Brain microvascular endothelial cell (primary cell): ENCODE measurements at regions not wholly inside any gene's neighbourhood (a gene's known extent, or its start where the extent isn't known, plus 50 kb on each side); places are given as distances from the start of the nearest gene placed in this dataset.

ENCODE experiments used
- DNase-seq: peaks from one replicate; pipeline ENCODE4 v3.0.0-alpha.2; 2020
- H3K27ac ChIP-seq: fragments of 250-450 bp; sonication (Bioruptor Pico); 2 replicates; pipeline ENCODE4 v1.5.1; 2020; ENCODE audit warnings: mild to moderate bottlenecking, moderate library complexity
- H3K27me3 ChIP-seq: fragments of 250-450 bp; sonication (Bioruptor Pico); replicated peaks from 2 replicates; pipeline ENCODE4 v1.5.1; 2020; ENCODE audit warnings: mild to moderate bottlenecking
- H3K36me3 ChIP-seq: fragments of 250-450 bp; sonication (Bioruptor Pico); replicated peaks from 2 replicates; pipeline ENCODE4 v1.5.1; 2020; ENCODE audit warnings: mild to moderate bottlenecking
- H3K4me3 ChIP-seq: 2 replicates; pipeline ENCODE4 v1.5.1; 2011; ENCODE audit warnings: low read depth, mild to moderate bottlenecking, control low read depth, low read length, moderate library complexity
- in situ Hi-C: cut with HindIII; loops from 2 replicates; pipeline ENCODE4 v1.10.0; 2017; ENCODE audit warnings: low sequenced_read_pairs, low pct_ligation_motif_present
- TF ChIP-seq, protein P1 (sequence below): IDR thresholded peaks from 2 replicates; pipeline ENCODE4 v1.5.1; 2011; ENCODE audit warnings: low read depth, mild to moderate bottlenecking, moderate library complexity, low read length, control low read depth, inconsistent platforms; ENCODE audit errors: missing control alignments

- TF ChIP-seq, protein P1, sequence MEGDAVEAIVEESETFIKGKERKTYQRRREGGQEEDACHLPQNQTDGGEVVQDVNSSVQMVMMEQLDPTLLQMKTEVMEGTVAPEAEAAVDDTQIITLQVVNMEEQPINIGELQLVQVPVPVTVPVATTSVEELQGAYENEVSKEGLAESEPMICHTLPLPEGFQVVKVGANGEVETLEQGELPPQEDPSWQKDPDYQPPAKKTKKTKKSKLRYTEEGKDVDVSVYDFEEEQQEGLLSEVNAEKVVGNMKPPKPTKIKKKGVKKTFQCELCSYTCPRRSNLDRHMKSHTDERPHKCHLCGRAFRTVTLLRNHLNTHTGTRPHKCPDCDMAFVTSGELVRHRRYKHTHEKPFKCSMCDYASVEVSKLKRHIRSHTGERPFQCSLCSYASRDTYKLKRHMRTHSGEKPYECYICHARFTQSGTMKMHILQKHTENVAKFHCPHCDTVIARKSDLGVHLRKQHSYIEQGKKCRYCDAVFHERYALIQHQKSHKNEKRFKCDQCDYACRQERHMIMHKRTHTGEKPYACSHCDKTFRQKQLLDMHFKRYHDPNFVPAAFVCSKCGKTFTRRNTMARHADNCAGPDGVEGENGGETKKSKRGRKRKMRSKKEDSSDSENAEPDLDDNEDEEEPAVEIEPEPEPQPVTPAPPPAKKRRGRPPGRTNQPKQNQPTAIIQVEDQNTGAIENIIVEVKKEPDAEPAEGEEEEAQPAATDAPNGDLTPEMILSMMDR: no peak
- Histone ChIP-seq H3K36me3 (no peaks in the 10 kb centered on the region), H3K27ac (no peak overlapping the region), H3K4me3 (no peak overlapping the region), H3K27me3 (no peaks in the 10 kb centered on the region)
- DNase-seq: no peak
- in situ Hi-C loops: no loop called here
Observed at GRCh38 chr18:29873211-29873610, 1169.3 kb downstream of the DSC3 start.

DNA sequence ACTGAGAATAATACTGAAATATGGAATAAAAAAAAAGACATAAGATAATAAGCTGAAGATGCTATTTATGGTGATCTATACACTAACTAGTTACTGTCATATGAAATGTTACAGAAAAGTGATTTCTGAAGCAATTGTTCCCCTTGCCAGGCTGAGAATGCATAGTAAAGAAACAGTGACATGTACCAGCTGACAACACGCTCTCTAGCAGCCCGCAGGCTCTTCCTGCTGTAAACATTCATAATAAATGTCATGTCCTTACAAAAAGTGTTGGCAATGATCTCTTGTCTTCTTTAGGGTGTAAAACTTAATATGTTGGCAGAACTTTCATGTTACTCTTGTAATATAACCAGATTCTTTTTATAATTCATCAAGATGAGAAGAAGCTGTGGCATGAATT is 1171.3 kb downstream of the DSC3 start:
- Histone ChIP-seq H3K27ac (no peak overlapping the region), H3K27me3 (no peaks in the 10 kb centered on the region), H3K36me3 (no peaks in the 10 kb centered on the region), H3K4me3 (no peak overlapping the region)
- no peak for DNase-seq
- TF ChIP-seq, protein P1: no peak
- in situ Hi-C loops: no loop called here

- in situ Hi-C loops: no loop called here
- Histone ChIP-seq H3K36me3 (no peaks in the 10 kb centered on the region), H3K27me3 (no peaks in the 10 kb centered on the region), H3K27ac (no peak overlapping the region), H3K4me3 (no peak overlapping the region)
- TF ChIP-seq, protein P1: no peak
- DNase-seq: no peak
Observed at GRCh38 chr18:29862824-29863223, 1179.7 kb downstream of the DSC3 start.

DNA sequence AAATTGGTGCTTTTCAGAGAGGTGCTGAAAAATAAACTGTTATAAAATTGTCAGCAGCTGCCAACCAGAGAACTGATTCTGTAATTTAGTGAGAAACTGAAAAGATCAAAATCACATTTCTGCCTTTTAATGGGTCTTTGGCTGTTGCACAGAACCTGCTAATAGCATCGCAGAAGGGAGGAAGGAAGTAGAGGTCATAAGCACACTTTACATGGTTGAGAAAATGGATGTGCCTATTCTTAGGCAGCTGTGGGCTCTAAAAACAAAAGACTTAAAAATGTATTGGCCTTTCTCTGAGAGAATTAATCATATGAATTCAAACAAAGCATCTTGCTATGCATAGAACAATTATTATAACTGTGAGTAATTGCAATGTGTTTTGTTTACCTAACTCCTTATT is 1186.9 kb downstream of the DSC3 start:
- Histone ChIP-seq H3K36me3 (no peaks in the 10 kb centered on the region), H3K27me3 (no peaks in the 10 kb centered on the region), H3K4me3 (no peak overlapping the region), H3K27ac (no peak overlapping the region)
- TF ChIP-seq, protein P1: no peak
- in situ Hi-C loops: no loop called here
- no peak for DNase-seq

- TF ChIP-seq, protein P1: no peak
- Histone ChIP-seq H3K27me3 (no peaks in the 10 kb centered on the region), H3K27ac (no peak overlapping the region), H3K36me3 (no peaks in the 10 kb centered on the region), H3K4me3 (no peak overlapping the region)
- in situ Hi-C loops: no loop called here
- DNase-seq: no peak
Observed at GRCh38 chr18:29853126-29853525, 1189.4 kb downstream of the DSC3 start.

DNA sequence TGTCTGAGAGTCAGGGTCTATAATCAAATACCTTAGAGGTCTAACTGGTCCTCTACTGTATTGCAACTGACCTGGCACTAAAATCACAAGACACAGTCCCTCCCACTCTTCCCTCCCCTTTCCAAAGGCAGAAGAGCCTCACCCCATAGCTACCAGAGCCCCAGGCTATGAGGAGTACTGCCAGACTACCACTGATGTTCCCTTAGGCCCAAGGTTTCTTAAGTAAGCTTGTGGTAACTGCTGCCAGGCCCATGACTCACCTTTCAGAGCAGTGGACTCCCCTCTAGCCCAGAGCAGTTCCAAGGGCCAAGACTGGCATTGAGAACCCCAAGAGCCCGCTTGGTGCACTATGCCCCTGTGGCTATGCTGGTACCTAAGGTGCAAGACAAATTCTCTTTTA is 1193.4 kb downstream of the DSC3 start:
- DNase-seq: no peak
- TF ChIP-seq, protein P1: no peak
- no peak overlapping the region for H3K27ac ChIP-seq
- H3K36me3 ChIP-seq: no peaks in the 10 kb centered on the region
- no peak overlapping the region for H3K4me3 ChIP-seq
- H3K27me3 ChIP-seq: no peaks in the 10 kb centered on the region
- in situ Hi-C loops: no loop called here
